BLaER1 (cell line): ENCODE measurements at regions not wholly inside any gene's neighbourhood (a gene's known extent, or its start where the extent isn't known, plus 50 kb on each side); places are given as distances from the start of the nearest gene placed in this dataset.

Experiments used
- H3K27ac ChIP-seq: shearing (Covaris generic); formaldehyde crosslinking; 2 replicates; pipeline ENCODE4 v1.8.1; 2022
- H3K27me3 ChIP-seq: shearing (Covaris generic); formaldehyde crosslinking; 2 replicates; pipeline ENCODE4 v1.8.1; 2022
- H3K36me3 ChIP-seq: shearing (Covaris generic); formaldehyde crosslinking; 2 replicates; pipeline ENCODE4 v1.8.1; 2022
- H3K4me1 ChIP-seq: shearing (Covaris generic); formaldehyde crosslinking; 2 replicates; pipeline ENCODE4 v1.8.1; 2022
- H3K4me2 ChIP-seq: shearing (Covaris generic); formaldehyde crosslinking; 2 replicates; pipeline ENCODE4 v1.8.1; 2022
- H3K4me3 ChIP-seq: shearing (Covaris generic); formaldehyde crosslinking; 2 replicates; pipeline ENCODE4 v1.8.1; 2022
- H3K9ac ChIP-seq: shearing (Covaris generic); formaldehyde crosslinking; 2 replicates; pipeline ENCODE4 v1.8.1; 2022
- H3K9me3 ChIP-seq: shearing (Covaris generic); formaldehyde crosslinking; 2 replicates; pipeline ENCODE4 v1.8.1; 2022
- H4K20me1 ChIP-seq: shearing (Covaris generic); formaldehyde crosslinking; 2 replicates; pipeline ENCODE4 v1.8.1; 2022
- Cebpa-rat ChIP-seq: shearing (Covaris generic); IDR thresholded peaks from 2 replicates; pipeline ENCODE4 v1.8.1; 2022

GRCh38 chr16:49129935-49130334 is 151.7 kb downstream of the CBLN1 start:
- H3K4me2 ChIP-seq, result no peak overlapping the region
- H3K9me3 ChIP-seq, result no peaks in the 10 kb centered on the region
- TF ChIP-seq Cebpa-rat, result no peak

DNA sequence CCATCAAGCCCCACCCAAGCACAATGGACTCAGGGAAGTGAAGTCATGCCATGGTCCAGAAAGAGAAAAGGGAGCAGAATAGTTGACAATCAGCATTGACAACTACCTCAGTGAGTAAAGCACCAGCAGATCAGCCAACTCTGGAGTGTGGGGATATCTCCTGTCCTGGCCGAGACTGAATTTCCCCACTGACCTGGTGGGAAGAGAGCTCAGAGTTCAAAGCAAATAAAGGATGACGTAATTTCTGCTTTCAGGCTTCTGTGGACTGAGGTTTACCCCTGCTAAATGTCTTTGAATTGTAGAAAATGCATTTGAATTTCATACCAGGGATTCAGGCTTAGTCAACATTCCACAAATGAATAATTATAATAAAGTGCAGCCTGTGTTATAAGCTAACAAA is 152.9 kb downstream of the CBLN1 start:
- Histone ChIP-seq H3K9me3 (no peaks in the 10 kb centered on the region), H3K27ac (no peak overlapping the region), H3K9ac (no peak overlapping the region), H3K4me1 (peaks cover 14% of the 10 kb centered on the region), H4K20me1 (no peaks in the 10 kb centered on the region), H3K27me3 (no peaks in the 10 kb centered on the region), H3K36me3 (no peaks in the 10 kb centered on the region), H3K4me2 (no peak overlapping the region), H3K4me3 (no peak overlapping the region)
- no peak for TF ChIP-seq Cebpa-rat

More at GRCh38 chr16:49129935-49130334, 151.7 kb downstream of the CBLN1 start:
- Histone ChIP-seq H3K27ac (no peak overlapping the region), H3K4me1 (peaks cover 14% of the 10 kb centered on the region), H3K4me3 (no peak overlapping the region), H3K9ac (no peak overlapping the region), H3K36me3 (no peaks in the 10 kb centered on the region), H4K20me1 (no peaks in the 10 kb centered on the region), H3K27me3 (no peaks in the 10 kb centered on the region)

DNA sequence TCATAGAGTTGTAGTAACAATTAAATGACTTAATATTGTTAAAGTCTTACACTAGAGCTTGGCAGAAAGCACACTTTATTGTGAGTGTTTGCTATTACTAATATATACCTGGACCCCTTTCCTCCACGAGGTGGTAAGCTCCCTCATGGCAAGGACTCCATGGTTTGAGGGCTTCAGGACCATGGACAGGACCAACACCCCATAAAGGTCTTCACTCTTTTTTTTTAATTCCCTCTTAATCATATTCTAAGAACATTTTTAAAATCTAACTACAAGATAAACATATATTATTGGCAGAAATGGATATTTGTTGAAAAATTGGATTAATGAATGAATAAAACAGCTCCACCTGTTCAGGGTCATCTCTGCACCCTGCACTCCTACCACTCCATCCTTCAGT is 154.5 kb downstream of the CBLN1 start:
- Histone ChIP-seq H3K4me2 (no peak overlapping the region), H3K36me3 (no peaks in the 10 kb centered on the region), H3K4me1 (no peaks in the 10 kb centered on the region), H3K4me3 (no peak overlapping the region), H3K27ac (no peak overlapping the region), H3K9me3 (no peaks in the 10 kb centered on the region), H3K27me3 (no peaks in the 10 kb centered on the region), H3K9ac (no peak overlapping the region), H4K20me1 (no peaks in the 10 kb centered on the region)
- TF ChIP-seq Cebpa-rat, result no peak

- Histone ChIP-seq H3K4me1 (no peaks in the 10 kb centered on the region), H3K27me3 (no peaks in the 10 kb centered on the region), H3K4me2 (no peak overlapping the region), H3K27ac (no peak overlapping the region), H3K9me3 (no peaks in the 10 kb centered on the region), H3K36me3 (no peaks in the 10 kb centered on the region), H4K20me1 (no peaks in the 10 kb centered on the region), H3K9ac (no peak overlapping the region), H3K4me3 (no peak overlapping the region)
- TF ChIP-seq Cebpa-rat, result no peak
Measured at GRCh38 chr16:49121636-49122035, 160.0 kb downstream of the CBLN1 start.

DNA sequence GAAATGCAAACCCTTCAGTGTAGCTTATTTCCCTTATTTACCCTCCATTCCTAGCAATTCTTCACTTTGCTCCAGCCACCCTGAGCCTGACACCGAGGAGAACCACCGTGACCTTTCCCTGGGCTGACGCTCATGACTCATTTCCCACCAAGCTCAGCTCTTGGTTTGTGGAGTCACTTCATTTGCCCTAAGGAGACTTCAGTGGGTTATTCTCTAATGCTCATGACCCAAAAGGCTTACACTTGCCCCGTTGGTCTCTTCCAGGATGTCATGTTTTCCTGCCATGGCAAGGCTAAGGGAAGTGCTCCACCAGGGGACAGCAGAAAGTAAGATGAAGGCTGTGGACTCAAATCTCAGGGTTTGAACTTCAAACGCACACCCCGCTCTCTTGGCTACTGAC is 161.0 kb downstream of the CBLN1 start:
- TF ChIP-seq Cebpa-rat, result no peak
- H3K4me2 ChIP-seq, result no peak overlapping the region

DNA sequence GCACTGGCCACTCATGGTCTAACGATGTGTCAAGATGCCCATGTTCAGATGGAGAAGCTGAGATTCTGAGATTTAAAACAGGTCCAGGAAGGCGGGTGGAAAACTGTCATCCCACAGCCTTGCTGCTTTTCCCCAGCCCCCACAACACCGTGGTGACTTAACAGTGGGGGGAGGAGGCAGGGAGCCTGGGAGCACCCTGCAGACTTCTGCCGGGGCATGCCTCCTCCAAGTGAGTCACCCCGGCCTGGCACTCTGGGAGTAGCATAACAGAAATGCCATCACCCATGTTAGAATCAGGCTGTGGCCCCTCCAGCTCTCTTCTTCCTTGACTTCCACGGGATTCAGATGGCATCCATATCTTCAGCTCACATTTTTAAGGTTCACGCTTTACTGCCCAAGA is 164.8 kb downstream of the CBLN1 start:
- Histone ChIP-seq H3K9ac (no peak overlapping the region), H3K4me1 (no peaks in the 10 kb centered on the region), H4K20me1 (no peaks in the 10 kb centered on the region), H3K36me3 (no peaks in the 10 kb centered on the region), H3K9me3 (no peaks in the 10 kb centered on the region), H3K4me2 (no peak overlapping the region), H3K27ac (no peak overlapping the region), H3K27me3 (no peaks in the 10 kb centered on the region), H3K4me3 (no peak overlapping the region)
- TF ChIP-seq Cebpa-rat, result no peak

More for the DNA sequence above, 161.0 kb downstream of the CBLN1 start:
- no peak overlapping the region for H3K4me3 ChIP-seq
- no peaks in the 10 kb centered on the region for H4K20me1 ChIP-seq
- H3K27me3 ChIP-seq, result no peaks in the 10 kb centered on the region
- no peak overlapping the region for H3K9ac ChIP-seq
- H3K9me3 ChIP-seq, result no peaks in the 10 kb centered on the region
- no peaks in the 10 kb centered on the region for H3K4me1 ChIP-seq
- H3K27ac ChIP-seq, result no peak overlapping the region
- no peaks in the 10 kb centered on the region for H3K36me3 ChIP-seq

GRCh38 chr16:49115956-49116355 is 165.7 kb downstream of the CBLN1 start:
- Histone ChIP-seq H3K4me2 (no peak overlapping the region), H3K36me3 (no peaks in the 10 kb centered on the region), H3K27ac (no peak overlapping the region), H3K27me3 (peaks cover 2% of the 10 kb centered on the region; the same call in 1 of the 2 replicates), H3K9ac (no peak overlapping the region), H3K9me3 (no peaks in the 10 kb centered on the region), H3K4me3 (no peak overlapping the region), H4K20me1 (no peaks in the 10 kb centered on the region), H3K4me1 (no peaks in the 10 kb centered on the region)
- TF ChIP-seq Cebpa-rat, result no peak

DNA sequence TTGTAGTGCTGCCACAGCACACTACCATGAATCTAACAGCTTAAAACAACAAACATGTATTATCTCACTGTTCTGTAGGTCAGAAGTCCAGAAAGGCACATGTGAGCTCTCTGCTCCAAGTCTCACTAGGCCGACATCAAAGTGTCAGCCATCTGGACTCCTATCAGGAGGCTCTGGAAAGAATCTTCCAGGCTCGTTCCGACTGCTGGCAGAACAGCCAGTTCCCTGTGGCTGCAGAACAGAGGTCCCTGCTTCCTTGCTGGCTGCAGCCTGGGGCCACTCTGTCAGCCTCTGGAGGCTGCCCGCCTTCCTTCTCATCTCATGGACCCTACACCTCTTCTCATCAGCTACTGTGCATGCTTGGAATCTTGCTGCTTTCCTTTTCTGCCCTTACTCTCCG is 168.9 kb downstream of the CBLN1 start:
- TF ChIP-seq Cebpa-rat, result no peak
- Histone ChIP-seq H3K4me1 (no peaks in the 10 kb centered on the region), H3K27me3 (peaks cover 4% of the 10 kb centered on the region; the same call in 1 of the 2 replicates), H3K4me3 (no peak overlapping the region), H3K36me3 (no peaks in the 10 kb centered on the region), H3K27ac (no peak overlapping the region), H3K9me3 (no peaks in the 10 kb centered on the region), H3K9ac (no peak overlapping the region), H3K4me2 (no peak overlapping the region), H4K20me1 (no peaks in the 10 kb centered on the region)

GRCh38 chr16:49111351-49111750 is 170.3 kb downstream of the CBLN1 start:
- Histone ChIP-seq H4K20me1 (no peaks in the 10 kb centered on the region), H3K27me3 (peaks cover 4% of the 10 kb centered on the region; the same call in 1 of the 2 replicates), H3K9me3 (no peaks in the 10 kb centered on the region), H3K4me2 (no peak overlapping the region), H3K27ac (no peak overlapping the region), H3K9ac (no peak overlapping the region), H3K4me3 (no peak overlapping the region), H3K4me1 (no peaks in the 10 kb centered on the region), H3K36me3 (no peaks in the 10 kb centered on the region)
- TF ChIP-seq Cebpa-rat, result no peak

- no peaks in the 10 kb centered on the region for H3K4me1 ChIP-seq
- no peak overlapping the region for H3K4me3 ChIP-seq
- TF ChIP-seq Cebpa-rat, result no peak
- H3K4me2 ChIP-seq, result no peak overlapping the region
- peaks cover 4% of the 10 kb centered on the region; the same call in 1 of the 2 replicates for H3K27me3 ChIP-seq
- H3K36me3 ChIP-seq, result no peaks in the 10 kb centered on the region
- H3K27ac ChIP-seq, result no peak overlapping the region
- no peaks in the 10 kb centered on the region for H4K20me1 ChIP-seq
- H3K9me3 ChIP-seq, result no peaks in the 10 kb centered on the region
- no peak overlapping the region for H3K9ac ChIP-seq
Measured at GRCh38 chr16:49108611-49109010, 173.0 kb downstream of the CBLN1 start.

- no peak for TF ChIP-seq Cebpa-rat
- no peak overlapping the region for H3K4me2 ChIP-seq
- H3K4me3 ChIP-seq, result no peak overlapping the region
- no peaks in the 10 kb centered on the region for H4K20me1 ChIP-seq
- no peak overlapping the region for H3K9ac ChIP-seq
- no peaks in the 10 kb centered on the region for H3K36me3 ChIP-seq
- no peak overlapping the region for H3K27ac ChIP-seq
- H3K27me3 ChIP-seq, result no peaks in the 10 kb centered on the region; the same call in 1 of the 2 replicates
- H3K9me3 ChIP-seq, result no peaks in the 10 kb centered on the region
- H3K4me1 ChIP-seq, result no peaks in the 10 kb centered on the region
Measured at GRCh38 chr16:49103298-49103697, 178.3 kb downstream of the CBLN1 start.
